Gastroesophageal sphincter (tissue), 4 donors: ENCODE measurements at regions not wholly inside any gene's neighbourhood (a gene's known extent, or its start where the extent isn't known, plus 50 kb on each side); places are given as distances from the start of the nearest gene placed in this dataset.

Source experiments
- ATAC-seq: fragments of 150-250 bp; one replicate; pipeline ENCODE4 v1.9.1; 2016; ENCODE audit warnings: mild to moderate bottlenecking, moderate library complexity
- H3K27ac ChIP-seq, 4 donors: fragments of 200-600 bp; sonication (generic) in 3 of 4; 1 replicate in 3 of 4; 2 replicates in 1 of 4; pipeline ENCODE4 v1.5.1; 2016 to 2019
- H3K27me3 ChIP-seq: fragments of 200-600 bp; sonication (generic); one replicate; pipeline ENCODE4 v1.5.1; 2019
- H3K36me3 ChIP-seq, 2 donors: fragments of 200-600 bp; sonication (generic); one replicate each; pipeline ENCODE4 v1.5.1; 2019; ENCODE audit warnings: control low read depth in 1 of 2
- H3K4me1 ChIP-seq, 3 donors: fragments of 200-600 bp; sonication (generic); 1 replicate in 2 of 3; 2 replicates in 1 of 3; pipeline ENCODE4 v1.5.1; 2016 to 2019; ENCODE audit warnings: control low read depth in 2 of 3
- H3K4me3 ChIP-seq, 2 donors: fragments of 200-600 bp; sonication (generic); one replicate each; pipeline ENCODE4 v1.5.1; 2019; ENCODE audit warnings: mild to moderate bottlenecking in 1 of 2, moderate library complexity in 1 of 2
- H3K9me3 ChIP-seq, 3 donors: fragments of 200-600 bp; sonication (generic); one replicate each; pipeline ENCODE4 v1.5.1; 2017 to 2019; ENCODE audit warnings: control low read depth in 2 of 3
- EP300 ChIP-seq: sonication (generic); formaldehyde crosslinking; IDR thresholded peaks from one replicate; pipeline ENCODE4 v1.6.1; 2017; ENCODE audit warnings: antibody characterized with exemption, mild to moderate bottlenecking
- POLR2A ChIP-seq, 2 donors: fragments of 450-650 bp; IDR thresholded peaks; one replicate each; pipeline ENCODE4 v1.6.1; 2017; ENCODE audit warnings: antibody characterized with exemption in 2 of 2, mild to moderate bottlenecking in 2 of 2, moderate library complexity in 1 of 2
- POLR2AphosphoS5 ChIP-seq: sonication (generic); formaldehyde crosslinking; IDR thresholded peaks from one replicate; pipeline ENCODE4 v1.6.1; 2017; ENCODE audit warnings: antibody characterized with exemption
- WGBS, 2 donors: methylation state at CpG; one replicate each; pipeline ENCODE4 v1.1.5; 2018; ENCODE audit warnings: low coverage in 1 of 2; 5-methylcytosine and 5-hydroxymethylcytosine counted together
- TF ChIP-seq, protein P1 (sequence below), 4 experiments: fragments of 200-600 bp in 2 of 4; fragments of 450-650 bp in 2 of 4; sonication (generic) in 1 of 4; IDR thresholded peaks; one replicate each; pipeline ENCODE4 v1.5.1; 2017 to 2019; ENCODE audit warnings: antibody characterized with exemption in 4 of 4, mild to moderate bottlenecking in 2 of 4, moderate library complexity in 2 of 4

GRCh38 chr17:77880711-77881450 is 77.6 kb upstream of the TNRC6C start:
- no peak for ATAC-seq

GRCh38 chr17:77881545-77881944 is 77.0 kb upstream of the TNRC6C start:
- Histone ChIP-seq H3K27me3 (no peaks in the 10 kb centered on the region), H3K4me3 (no peak overlapping the region), H3K27ac (peak overlapping the region in 3 of 4 donors; percentile 43 to 66 (median 46)), H3K9me3 (peaks cover 0 to under 1% (median 0%) of the 10 kb centered on the region in 3 donors), H3K4me1 (peaks cover 0 to 33% (median 27%) of the 10 kb centered on the region in 3 donors), H3K36me3 (no peaks in the 10 kb centered on the region)
- TF ChIP-seq, protein P1, sequence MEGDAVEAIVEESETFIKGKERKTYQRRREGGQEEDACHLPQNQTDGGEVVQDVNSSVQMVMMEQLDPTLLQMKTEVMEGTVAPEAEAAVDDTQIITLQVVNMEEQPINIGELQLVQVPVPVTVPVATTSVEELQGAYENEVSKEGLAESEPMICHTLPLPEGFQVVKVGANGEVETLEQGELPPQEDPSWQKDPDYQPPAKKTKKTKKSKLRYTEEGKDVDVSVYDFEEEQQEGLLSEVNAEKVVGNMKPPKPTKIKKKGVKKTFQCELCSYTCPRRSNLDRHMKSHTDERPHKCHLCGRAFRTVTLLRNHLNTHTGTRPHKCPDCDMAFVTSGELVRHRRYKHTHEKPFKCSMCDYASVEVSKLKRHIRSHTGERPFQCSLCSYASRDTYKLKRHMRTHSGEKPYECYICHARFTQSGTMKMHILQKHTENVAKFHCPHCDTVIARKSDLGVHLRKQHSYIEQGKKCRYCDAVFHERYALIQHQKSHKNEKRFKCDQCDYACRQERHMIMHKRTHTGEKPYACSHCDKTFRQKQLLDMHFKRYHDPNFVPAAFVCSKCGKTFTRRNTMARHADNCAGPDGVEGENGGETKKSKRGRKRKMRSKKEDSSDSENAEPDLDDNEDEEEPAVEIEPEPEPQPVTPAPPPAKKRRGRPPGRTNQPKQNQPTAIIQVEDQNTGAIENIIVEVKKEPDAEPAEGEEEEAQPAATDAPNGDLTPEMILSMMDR (IDR thresholded peaks at IDR 0.05) = no peak
- TF ChIP-seq POLR2AphosphoS5 = peak; percentile 46
- WGBS, 2 donors = no CpG with 5 or more reads among the region's 10 CpGs
- peak; percentile 89 for ATAC-seq

More at GRCh38 chr17:77880711-77881450, 77.6 kb upstream of the TNRC6C start:
- no peaks in the 10 kb centered on the region for H3K27me3 ChIP-seq
- TF ChIP-seq EP300 (no peak), POLR2A (IDR thresholded peaks at IDR 0.05) (no peak), POLR2AphosphoS5 (no peak)
- TF ChIP-seq, protein P1 (IDR thresholded peaks at IDR 0.05) = no peak
- 62 to 80% methylated on average over 1 to 3 of the region's 11 CpGs for WGBS, 2 donors
- H3K4me3 ChIP-seq = no peak overlapping the region
- peaks cover 0 to 7% (median 0%) of the 10 kb centered on the region in 3 donors for H3K9me3 ChIP-seq
- peaks cover 0 to 33% (median 27%) of the 10 kb centered on the region in 3 donors for H3K4me1 ChIP-seq
- H3K36me3 ChIP-seq = no peaks in the 10 kb centered on the region
- peak overlapping the region in 3 of 4 donors; percentile 43 to 66 (median 46) for H3K27ac ChIP-seq

- no peaks in the 10 kb centered on the region for H3K36me3 ChIP-seq
- WGBS, 2 donors = 75 to 76% methylated on average over 4 of the region's 4 CpGs
- H3K4me3 ChIP-seq = no peak overlapping the region
- no peaks in the 10 kb centered on the region for H3K27me3 ChIP-seq
- no peak for ATAC-seq
- no peaks in the 10 kb centered on the region for H3K9me3 ChIP-seq
- peak overlapping the region in 3 of 4 donors; percentile 35 to 56 (median 47) for H3K27ac ChIP-seq
- H3K4me1 ChIP-seq = peaks cover 0 to 36% (median 27%) of the 10 kb centered on the region in 3 donors
- no peak for TF ChIP-seq EP300
- TF ChIP-seq POLR2AphosphoS5 = no peak
- TF ChIP-seq, protein P1 (IDR thresholded peaks at IDR 0.05) = no peak
- TF ChIP-seq POLR2A (IDR thresholded peaks at IDR 0.05) = no peak
Measured at GRCh38 chr17:77882040-77882439, 76.5 kb upstream of the TNRC6C start.

DNA sequence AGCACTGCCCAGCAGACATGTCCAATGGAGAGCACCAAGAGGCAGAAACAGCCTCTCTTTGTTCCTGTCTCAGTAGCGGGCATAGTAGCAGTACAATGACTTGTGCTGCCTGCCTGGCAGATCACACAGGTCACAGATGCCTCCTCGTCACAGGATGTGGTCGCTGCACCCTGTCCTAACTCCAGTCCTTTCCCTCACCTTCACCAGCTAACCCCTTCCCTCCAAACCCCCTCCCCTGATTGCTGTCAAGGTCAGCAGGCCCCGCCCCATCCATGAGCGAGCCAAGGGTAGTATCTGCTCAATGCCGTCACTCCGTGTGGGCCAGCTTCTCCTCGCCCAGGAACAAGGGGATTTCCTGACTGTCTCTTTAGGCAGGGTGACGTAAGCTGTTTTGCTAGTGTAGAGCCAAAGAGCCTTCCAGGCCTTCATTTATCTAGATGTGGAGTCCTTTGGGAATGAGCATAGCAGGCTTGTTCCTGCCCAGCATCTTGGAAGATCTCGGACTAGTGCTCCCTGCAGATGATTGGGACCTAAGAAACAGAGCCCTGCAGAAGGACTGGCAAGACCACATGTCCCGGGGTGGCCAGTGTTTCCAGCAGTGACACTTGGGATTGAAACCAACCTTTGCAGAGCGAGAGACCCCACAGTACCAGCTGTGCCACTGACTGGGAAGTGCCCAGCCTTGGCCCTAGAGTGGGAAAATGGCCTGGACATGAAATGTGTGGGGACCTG is 75.9 kb upstream of the TNRC6C start:
- WGBS, 2 donors = 24 to 52% methylated on average over 5 to 9 of the region's 12 CpGs
- Histone ChIP-seq H3K27ac (peak overlapping the region in 3 of 4 donors; percentile 35 to 56 (median 47)), H3K4me3 (no peak overlapping the region), H3K4me1 (peaks cover 0 to 42% (median 27%) of the 10 kb centered on the region in 3 donors), H3K27me3 (no peaks in the 10 kb centered on the region), H3K9me3 (no peaks in the 10 kb centered on the region), H3K36me3 (no peaks in the 10 kb centered on the region)
- peak; percentile 56 for ATAC-seq
- peak; percentile 26 for TF ChIP-seq POLR2AphosphoS5
- no peak for TF ChIP-seq EP300

GRCh38 chr17:77883213-77883650 is 75.3 kb upstream of the TNRC6C start:
- H3K27me3 ChIP-seq = no peaks in the 10 kb centered on the region
- H3K4me3 ChIP-seq = no peak overlapping the region
- no peaks in the 10 kb centered on the region for H3K36me3 ChIP-seq
- H3K27ac ChIP-seq = peak overlapping the region in 3 of 4 donors; percentile 35 to 56 (median 47)
- peaks cover 0 to 48% (median 27%) of the 10 kb centered on the region in 3 donors for H3K4me1 ChIP-seq
- TF ChIP-seq EP300 = no peak
- no peak for TF ChIP-seq POLR2AphosphoS5
- TF ChIP-seq POLR2A (IDR thresholded peaks at IDR 0.05) = no peak
- TF ChIP-seq, protein P1 (IDR thresholded peaks at IDR 0.05) = no peak
- no peaks in the 10 kb centered on the region for H3K9me3 ChIP-seq
- ATAC-seq = no peak
- 87 to 100% methylated on average over 3 to 5 of the region's 10 CpGs for WGBS, 2 donors
